ENCODE measurements at regions not wholly inside any gene's neighbourhood (a gene's known extent, or its start where the extent isn't known, plus 50 kb on each side); places are given as distances from the start of the nearest gene placed in this dataset.

GRCh38 chr20:6715401-6715941 lies 52.0 kb upstream of the BMP2 start:
- Mint-ChIP-seq H3K9me3 (peaks cover 0 to 10% (median 4%) of the 10 kb centered on the region in 7 donors), H3K36me3 (no peaks in the 10 kb centered on the region), H3K27me3 (no peaks in the 10 kb centered on the region)

GRCh38 chr20:6714279-6714711 lies 53.2 kb upstream of the BMP2 start:
- no peak overlapping the region for H3K27ac ChIP-seq (ENCODE audit: insufficient read depth, low read length, poor library complexity, severe bottlenecking)
- H3K4me3 Mint-ChIP-seq = no peak overlapping the region
- ATAC-seq (ENCODE audit: low read depth in 2 of 2) = no peak
- no peaks in the 10 kb centered on the region for H3K36me3 Mint-ChIP-seq
- H3K36me3 ChIP-seq (ENCODE audit: control insufficient read depth, insufficient read depth, low read length) = no peaks in the 10 kb centered on the region
- no peaks in the 10 kb centered on the region for H3K27me3 ChIP-seq (ENCODE audit: control insufficient read depth, insufficient read depth, low read length)
- H3K4me1 Mint-ChIP-seq = no peaks in the 10 kb centered on the region
- no peak overlapping the region for H3K4me3 ChIP-seq (ENCODE audit: low read depth, low read length)
- no peaks in the 10 kb centered on the region for H3K27me3 Mint-ChIP-seq
- no peak for DNase-seq
- H3K9me3 Mint-ChIP-seq = peaks cover 0 to 9% (median 4%) of the 10 kb centered on the region in 7 donors
- H3K27ac Mint-ChIP-seq = no peak overlapping the region
- H3K4me1 ChIP-seq (ENCODE audit: control insufficient read depth, insufficient read depth, low read length, poor library complexity, severe bottlenecking) = no peaks in the 10 kb centered on the region
- H3K9me3 ChIP-seq (ENCODE audit: control insufficient read depth in 2 of 2, low read length in 2 of 2) = no peaks in the 10 kb centered on the region

More at GRCh38 chr20:6715401-6715941, 52.0 kb upstream of the BMP2 start:
- no peaks in the 10 kb centered on the region for H3K4me1 ChIP-seq (ENCODE audit: control insufficient read depth, insufficient read depth, low read length, poor library complexity, severe bottlenecking)
- no peaks in the 10 kb centered on the region for H3K27me3 ChIP-seq (ENCODE audit: control insufficient read depth, insufficient read depth, low read length)
- Mint-ChIP-seq H3K27ac (no peak overlapping the region), H3K4me3 (no peak overlapping the region), H3K4me1 (no peaks in the 10 kb centered on the region)
- H3K4me3 ChIP-seq (ENCODE audit: low read depth, low read length) = no peak overlapping the region
- no peak for ATAC-seq (ENCODE audit: low read depth in 2 of 2)
- DNase-seq = no peak
- H3K36me3 ChIP-seq (ENCODE audit: control insufficient read depth, insufficient read depth, low read length) = no peaks in the 10 kb centered on the region
- H3K27ac ChIP-seq (ENCODE audit: insufficient read depth, low read length, poor library complexity, severe bottlenecking) = no peak overlapping the region
- H3K9me3 ChIP-seq (ENCODE audit: control insufficient read depth in 2 of 2, low read length in 2 of 2) = no peaks in the 10 kb centered on the region

- no peaks in the 10 kb centered on the region for H3K27me3 Mint-ChIP-seq
- H3K36me3 Mint-ChIP-seq = no peaks in the 10 kb centered on the region
- Histone ChIP-seq H3K4me3 (ENCODE audit: low read depth, low read length) (no peak overlapping the region), H3K36me3 (ENCODE audit: control insufficient read depth, insufficient read depth, low read length) (no peaks in the 10 kb centered on the region), H3K9me3 (ENCODE audit: control insufficient read depth in 2 of 2, low read length in 2 of 2) (no peaks in the 10 kb centered on the region), H3K4me1 (ENCODE audit: control insufficient read depth, insufficient read depth, low read length, poor library complexity, severe bottlenecking) (no peaks in the 10 kb centered on the region), H3K27ac (ENCODE audit: insufficient read depth, low read length, poor library complexity, severe bottlenecking) (no peak overlapping the region), H3K27me3 (ENCODE audit: control insufficient read depth, insufficient read depth, low read length) (no peaks in the 10 kb centered on the region)
- H3K27ac Mint-ChIP-seq = no peak overlapping the region
- ATAC-seq (ENCODE audit: low read depth in 2 of 2) (no peak), DNase-seq (no peak)
- H3K4me1 Mint-ChIP-seq = no peaks in the 10 kb centered on the region
- H3K9me3 Mint-ChIP-seq = peaks cover 0 to 5% (median 0%) of the 10 kb centered on the region in 7 donors
- no peak overlapping the region for H3K4me3 Mint-ChIP-seq
Measured at GRCh38 chr20:6711951-6712649, 55.4 kb upstream of the BMP2 start.

GRCh38 chr20:6709910-6710595 lies 57.4 kb upstream of the BMP2 start:
- no peak for DNase-seq
- Mint-ChIP-seq H3K27me3 (no peaks in the 10 kb centered on the region), H3K9me3 (peaks cover 0 to 5% (median 0%) of the 10 kb centered on the region in 7 donors), H3K4me1 (no peaks in the 10 kb centered on the region), H3K27ac (no peak overlapping the region), H3K36me3 (no peaks in the 10 kb centered on the region), H3K4me3 (no peak overlapping the region)
- Histone ChIP-seq H3K4me1 (ENCODE audit: control insufficient read depth, insufficient read depth, low read length, poor library complexity, severe bottlenecking) (no peaks in the 10 kb centered on the region), H3K36me3 (ENCODE audit: control insufficient read depth, insufficient read depth, low read length) (no peaks in the 10 kb centered on the region), H3K27ac (ENCODE audit: insufficient read depth, low read length, poor library complexity, severe bottlenecking) (no peak overlapping the region), H3K27me3 (ENCODE audit: control insufficient read depth, insufficient read depth, low read length) (no peaks in the 10 kb centered on the region), H3K9me3 (ENCODE audit: control insufficient read depth in 2 of 2, low read length in 2 of 2) (no peaks in the 10 kb centered on the region), H3K4me3 (ENCODE audit: low read depth, low read length) (no peak overlapping the region)
- no peak for ATAC-seq (ENCODE audit: low read depth in 2 of 2)

- peaks cover 0 to 5% (median 0%) of the 10 kb centered on the region in 7 donors for H3K9me3 Mint-ChIP-seq
- no peak overlapping the region for H3K27ac Mint-ChIP-seq
- H3K4me1 Mint-ChIP-seq = no peaks in the 10 kb centered on the region
- Histone ChIP-seq H3K27ac (ENCODE audit: insufficient read depth, low read length, poor library complexity, severe bottlenecking) (no peak overlapping the region), H3K4me3 (ENCODE audit: low read depth, low read length) (no peak overlapping the region), H3K9me3 (ENCODE audit: control insufficient read depth in 2 of 2, low read length in 2 of 2) (no peaks in the 10 kb centered on the region), H3K27me3 (ENCODE audit: control insufficient read depth, insufficient read depth, low read length) (no peaks in the 10 kb centered on the region), H3K36me3 (ENCODE audit: control insufficient read depth, insufficient read depth, low read length) (no peaks in the 10 kb centered on the region), H3K4me1 (ENCODE audit: control insufficient read depth, insufficient read depth, low read length, poor library complexity, severe bottlenecking) (no peaks in the 10 kb centered on the region)
- no peak overlapping the region for H3K4me3 Mint-ChIP-seq
- DNase-seq = no peak
- H3K36me3 Mint-ChIP-seq = no peaks in the 10 kb centered on the region
- no peaks in the 10 kb centered on the region for H3K27me3 Mint-ChIP-seq
- ATAC-seq (ENCODE audit: low read depth in 2 of 2) = no peak
Measured at GRCh38 chr20:6708010-6708409, 59.5 kb upstream of the BMP2 start.

- no peaks in the 10 kb centered on the region for H3K36me3 ChIP-seq (ENCODE audit: control insufficient read depth, insufficient read depth, low read length)
- H3K36me3 Mint-ChIP-seq = no peaks in the 10 kb centered on the region
- H3K9me3 Mint-ChIP-seq = peaks cover 0 to 5% (median 0%) of the 10 kb centered on the region in 7 donors
- no peak overlapping the region for H3K27ac ChIP-seq (ENCODE audit: insufficient read depth, low read length, poor library complexity, severe bottlenecking)
- H3K27me3 ChIP-seq (ENCODE audit: control insufficient read depth, insufficient read depth, low read length) = no peaks in the 10 kb centered on the region
- DNase-seq (no peak), ATAC-seq (ENCODE audit: low read depth in 2 of 2) (no peak)
- no peak overlapping the region for H3K27ac Mint-ChIP-seq
- no peak overlapping the region for H3K4me3 Mint-ChIP-seq
- no peaks in the 10 kb centered on the region for H3K9me3 ChIP-seq (ENCODE audit: control insufficient read depth in 2 of 2, low read length in 2 of 2)
- H3K4me1 Mint-ChIP-seq = no peaks in the 10 kb centered on the region
- H3K27me3 Mint-ChIP-seq = no peaks in the 10 kb centered on the region
- H3K4me1 ChIP-seq (ENCODE audit: control insufficient read depth, insufficient read depth, low read length, poor library complexity, severe bottlenecking) = no peaks in the 10 kb centered on the region
- no peak overlapping the region for H3K4me3 ChIP-seq (ENCODE audit: low read depth, low read length)
Measured at GRCh38 chr20:6707321-6707831, 60.1 kb upstream of the BMP2 start.

GRCh38 chr20:6705926-6706548 lies 61.4 kb upstream of the BMP2 start:
- no peak overlapping the region for H3K4me3 Mint-ChIP-seq

More at GRCh38 chr20:6705926-6706548, 61.4 kb upstream of the BMP2 start:
- DNase-seq (no peak), ATAC-seq (ENCODE audit: low read depth in 2 of 2) (no peak)
- Histone ChIP-seq H3K9me3 (ENCODE audit: control insufficient read depth in 2 of 2, low read length in 2 of 2) (no peaks in the 10 kb centered on the region), H3K4me1 (ENCODE audit: control insufficient read depth, insufficient read depth, low read length, poor library complexity, severe bottlenecking) (no peaks in the 10 kb centered on the region), H3K4me3 (ENCODE audit: low read depth, low read length) (no peak overlapping the region), H3K36me3 (ENCODE audit: control insufficient read depth, insufficient read depth, low read length) (no peaks in the 10 kb centered on the region), H3K27me3 (ENCODE audit: control insufficient read depth, insufficient read depth, low read length) (no peaks in the 10 kb centered on the region), H3K27ac (ENCODE audit: insufficient read depth, low read length, poor library complexity, severe bottlenecking) (no peak overlapping the region)
- H3K9me3 Mint-ChIP-seq = peaks cover 0 to 3% (median 0%) of the 10 kb centered on the region in 7 donors
- no peaks in the 10 kb centered on the region for H3K4me1 Mint-ChIP-seq
- H3K27me3 Mint-ChIP-seq = no peaks in the 10 kb centered on the region
- no peaks in the 10 kb centered on the region for H3K36me3 Mint-ChIP-seq
- no peak overlapping the region for H3K27ac Mint-ChIP-seq
